UCSD-AML1 (cell line): ENCODE measurements at regions not wholly inside any gene's neighbourhood (a gene's known extent, or its start where the extent isn't known, plus 50 kb on each side); places are given as distances from the start of the nearest gene placed in this dataset.
"Not testable (repeated sequence)": the region's sequence is repeated elsewhere in the genome, so short reads cannot be mapped to it uniquely, and the experiment has no call there.

ENCODE experiments used
- DNase-seq: peaks from one replicate; lab custom pipeline; 2025; ENCODE audit not compliant: unreplicated experiment; lab: John Stamatoyannopoulos, UW

- DNase-seq = no peak
Measured at GRCh38 chr3:20569310-20569709, 383.3 kb upstream of the SGO1 start.

GRCh38 chr3:20564966-20565365 lies 379.0 kb upstream of the SGO1 start:
- DNase-seq = no peak

GRCh38 chr3:20563985-20564384 lies 378.0 kb upstream of the SGO1 start:
- no peak for DNase-seq

GRCh38 chr3:20563251-20563650 lies 377.2 kb upstream of the SGO1 start:
- no peak for DNase-seq

- DNase-seq = no peak
Measured at GRCh38 chr3:20561166-20561565, 375.2 kb upstream of the SGO1 start.

- not testable (repeated sequence) for DNase-seq
Measured at GRCh38 chr3:20560446-20560845, 374.4 kb upstream of the SGO1 start.

GRCh38 chr3:20558161-20558560 lies 372.2 kb upstream of the SGO1 start:
- DNase-seq = no peak

- no peak for DNase-seq
Measured at GRCh38 chr3:20556661-20557060, 370.7 kb upstream of the SGO1 start.

GRCh38 chr3:20552605-20553275 lies 366.7 kb upstream of the SGO1 start:
- DNase-seq = no peak

- DNase-seq = not testable (repeated sequence)
Measured at GRCh38 chr3:20547361-20548269, 361.6 kb upstream of the SGO1 start.

GRCh38 chr3:20546636-20547035 lies 360.6 kb upstream of the SGO1 start:
- no peak for DNase-seq

GRCh38 chr3:20543535-20544226 lies 357.7 kb upstream of the SGO1 start:
- DNase-seq = no peak

- DNase-seq = no peak
Measured at GRCh38 chr3:20540066-20540465, 354.1 kb upstream of the SGO1 start.

GRCh38 chr3:20539666-20540065 lies 353.7 kb upstream of the SGO1 start:
- DNase-seq = no peak

- DNase-seq = no peak
Measured at GRCh38 chr3:20537234-20537633, 351.2 kb upstream of the SGO1 start.

GRCh38 chr3:20529911-20530310 lies 343.9 kb upstream of the SGO1 start:
- DNase-seq = no peak

GRCh38 chr3:20528180-20528770 lies 342.3 kb upstream of the SGO1 start:
- DNase-seq = no peak

GRCh38 chr3:20527368-20527767 lies 341.4 kb upstream of the SGO1 start:
- no peak for DNase-seq

GRCh38 chr3:20524328-20524727 lies 338.3 kb upstream of the SGO1 start:
- no peak for DNase-seq

GRCh38 chr3:20523293-20523692 lies 337.3 kb upstream of the SGO1 start:
- no peak for DNase-seq

GRCh38 chr3:20517316-20517715 lies 331.3 kb upstream of the SGO1 start:
- not testable (repeated sequence) for DNase-seq
